GM18951 (cell line): ENCODE measurements at regions not wholly inside any gene's neighbourhood (a gene's known extent, or its start where the extent isn't known, plus 50 kb on each side); places are given as distances from the start of the nearest gene placed in this dataset.

Experiments used
- POLR2A ChIP-seq: IDR thresholded peaks from 4 replicates; pipeline ENCODE4 v1.6.1; 2011; ENCODE audit warnings: mild to moderate bottlenecking; ENCODE audit not compliant: insufficient read length, insufficient read depth; ENCODE audit errors: extremely low read depth
- in situ Hi-C: fragments of 300-500 bp; cut with MboI; formaldehyde crosslinking; loops from one replicate; pipeline ENCODE4 v1.12.0; 2022; ENCODE audit warnings: low sequenced_read_pairs, mixed read lengths, inconsistent platforms; ENCODE audit not compliant: unreplicated experiment

- TF ChIP-seq POLR2A, result no peak
- in situ Hi-C loops, result no loop called here
These were observed 370.5 kb upstream of the MMS22L start for GRCh38 chr6:97653517-97653916.

GRCh38 chr6:97654674-97655073 lies 371.7 kb upstream of the MMS22L start:
- in situ Hi-C loops, result no loop called here
- no peak for TF ChIP-seq POLR2A

GRCh38 chr6:97656236-97656635 lies 373.2 kb upstream of the MMS22L start:
- TF ChIP-seq POLR2A, result no peak
- in situ Hi-C loops, result no loop called here

GRCh38 chr6:97656706-97657350 lies 373.8 kb upstream of the MMS22L start:
- in situ Hi-C loops, result no loop called here
- TF ChIP-seq POLR2A, result no peak

GRCh38 chr6:97658090-97658489 lies 375.1 kb upstream of the MMS22L start:
- in situ Hi-C loops, result no loop called here
- no peak for TF ChIP-seq POLR2A

- in situ Hi-C loops, result no loop called here
- TF ChIP-seq POLR2A, result no peak
These were observed 380.2 kb upstream of the MMS22L start for GRCh38 chr6:97663252-97663651.

GRCh38 chr6:97665446-97665845 lies 382.4 kb upstream of the MMS22L start:
- in situ Hi-C loops, result no loop called here
- no peak for TF ChIP-seq POLR2A

GRCh38 chr6:97666889-97667288 lies 383.9 kb upstream of the MMS22L start:
- in situ Hi-C loops, result no loop called here
- no peak for TF ChIP-seq POLR2A

- in situ Hi-C loops, result no loop called here
- no peak for TF ChIP-seq POLR2A
These were observed 385.7 kb upstream of the MMS22L start for GRCh38 chr6:97668716-97669115.

- in situ Hi-C loops, result no loop called here
- TF ChIP-seq POLR2A, result no peak
These were observed 386.4 kb upstream of the MMS22L start for GRCh38 chr6:97669191-97670031.

GRCh38 chr6:97674802-97675201 lies 391.8 kb upstream of the MMS22L start:
- in situ Hi-C loops, result no loop called here
- TF ChIP-seq POLR2A, result no peak

GRCh38 chr6:97677626-97678025 lies 394.6 kb upstream of the MMS22L start:
- in situ Hi-C loops, result no loop called here
- no peak for TF ChIP-seq POLR2A

GRCh38 chr6:97687916-97688315 lies 404.9 kb upstream of the MMS22L start:
- in situ Hi-C loops, result no loop called here
- no peak for TF ChIP-seq POLR2A
